OCI-LY7 (cell line): ENCODE measurements at regions not wholly inside any gene's neighbourhood (a gene's known extent, or its start where the extent isn't known, plus 50 kb on each side); places are given as distances from the start of the nearest gene placed in this dataset.

Experiments used
- CTCF ChIP-seq: fragments of 200-600 bp; sonication (generic); conservative IDR thresholded peaks from 2 replicates; pipeline ENCODE4 v1.5.1; 2014; ENCODE audit warnings: mild to moderate bottlenecking, antibody characterized with exemption, low read length, moderate library complexity, mixed read lengths
- EZH2phosphoT487 ChIP-seq: fragments of 200-600 bp; sonication (generic); IDR thresholded peaks from 2 replicates; pipeline ENCODE4 v1.6.1; 2018; ENCODE audit warnings: low read depth, borderline replicate concordance, mild to moderate bottlenecking, mixed run types, antibody characterized with exemption, low read length, moderate library complexity, mixed read lengths

DNA sequence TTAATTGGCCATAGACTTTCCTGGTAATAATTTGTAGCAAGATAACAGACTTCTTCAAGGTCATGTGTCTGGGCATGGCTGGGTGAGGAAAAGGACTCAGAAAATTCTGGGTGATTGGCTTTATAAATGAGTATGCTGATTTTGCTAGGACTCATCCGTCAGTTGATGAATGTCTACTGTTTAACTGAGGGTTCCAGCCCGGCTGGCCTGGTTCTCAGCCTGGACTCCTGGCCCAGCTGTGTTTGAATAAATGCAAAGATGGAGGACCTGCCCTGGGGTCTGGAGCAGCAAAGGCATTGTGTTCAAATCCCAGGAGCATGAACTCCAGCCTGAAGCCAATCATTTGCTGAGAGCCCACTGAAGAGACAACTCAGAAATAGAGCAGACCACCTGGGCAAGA is 323.2 kb downstream of the LRFN2 start:
- TF ChIP-seq CTCF (no peak), EZH2phosphoT487 (no peak)
